Loucy (cell line): ENCODE measurements at regions not wholly inside any gene's neighbourhood (a gene's known extent, or its start where the extent isn't known, plus 50 kb on each side); places are given as distances from the start of the nearest gene placed in this dataset.

Experiments used
- H2AFZ ChIP-seq: fragments of 200-600 bp; sonication (generic); 2 replicates; pipeline ENCODE4 v1.6.0; 2016; ENCODE audit warnings: antibody characterized with exemption, mild to moderate bottlenecking, low read length, moderate library complexity
- H3F3A ChIP-seq: fragments of 200-600 bp; 2 replicates; pipeline ENCODE4 v1.6.0; 2016; ENCODE audit warnings: antibody characterized with exemption, low read depth, mild to moderate bottlenecking
- H3K27me3 ChIP-seq: fragments of 200-600 bp; sonication (generic); 2 replicates; pipeline ENCODE4 v1.6.1; 2014; ENCODE audit warnings: low read length, mild to moderate bottlenecking; ENCODE audit not compliant: insufficient read depth, poor library complexity, severe bottlenecking
- H3K36me3 ChIP-seq: fragments of 200-600 bp; sonication (generic); 2 replicates; pipeline ENCODE4 v1.6.1; 2016; ENCODE audit warnings: low read length; ENCODE audit not compliant: insufficient read depth
- H3K4me1 ChIP-seq: fragments of 200-600 bp; sonication (generic); 2 replicates; pipeline ENCODE4 v1.5.1; 2014; ENCODE audit warnings: low read length, mild to moderate bottlenecking; ENCODE audit not compliant: insufficient read depth, poor library complexity, severe bottlenecking
- H3K4me2 ChIP-seq: fragments of 200-600 bp; sonication (generic); 2 replicates; pipeline ENCODE4 v1.6.0; 2014; ENCODE audit warnings: antibody characterized with exemption, low read length, low read depth, mild to moderate bottlenecking; ENCODE audit not compliant: poor library complexity, severe bottlenecking
- H3K4me3 ChIP-seq: fragments of 200-600 bp; sonication (generic); 2 replicates; pipeline ENCODE4 v1.5.1; 2014; ENCODE audit warnings: low read length, mild to moderate bottlenecking, mixed read lengths; ENCODE audit not compliant: poor library complexity, severe bottlenecking
- H3K79me2 ChIP-seq: fragments of 200-600 bp; sonication (generic); 2 replicates; pipeline ENCODE4 v1.6.1; 2014; ENCODE audit warnings: low read length; ENCODE audit not compliant: insufficient read depth
- H3K9ac ChIP-seq: fragments of 200-600 bp; sonication (generic); 2 replicates; pipeline ENCODE4 v1.6.0; 2014; ENCODE audit warnings: mild to moderate bottlenecking, low read depth, low read length, moderate library complexity; ENCODE audit not compliant: poor library complexity, severe bottlenecking
- H3K9me2 ChIP-seq: fragments of 200-600 bp; sonication (generic); replicated peaks from 2 replicates; pipeline ENCODE4 v1.6.1; 2016; ENCODE audit warnings: low read depth, low read length, mixed read lengths
- H3K9me3 ChIP-seq: fragments of 200-600 bp; sonication (generic); 2 replicates; pipeline ENCODE4 v1.6.1; 2014; ENCODE audit warnings: mild to moderate bottlenecking, antibody characterized with exemption, low read length, low read depth; ENCODE audit not compliant: insufficient read depth
- H4K20me1 ChIP-seq: fragments of 200-600 bp; sonication (generic); 2 replicates; pipeline ENCODE4 v1.6.0; 2014; ENCODE audit warnings: antibody characterized with exemption, low read length, mild to moderate bottlenecking; ENCODE audit not compliant: insufficient read depth, poor library complexity, severe bottlenecking
- CTCF ChIP-seq: fragments of 200-600 bp; sonication (generic); conservative IDR thresholded peaks from 2 replicates; pipeline ENCODE4 v1.5.1; 2014; ENCODE audit warnings: mild to moderate bottlenecking, antibody characterized with exemption, low read length
- EZH2phosphoT487 ChIP-seq: fragments of 200-600 bp; IDR thresholded peaks from 2 replicates; pipeline ENCODE4 v1.6.1; 2018; ENCODE audit warnings: antibody characterized with exemption, mild to moderate bottlenecking, moderate library complexity, borderline replicate concordance

- no peaks in the 10 kb centered on the region for H3F3A ChIP-seq
- no peak overlapping the region for H3K4me2 ChIP-seq
- H3K9ac ChIP-seq = no peak overlapping the region
- H2AFZ ChIP-seq = no peak overlapping the region
- peaks cover 7% of the 10 kb centered on the region; the same call in 1 of the 2 replicates for H3K9me3 ChIP-seq
- no peaks in the 10 kb centered on the region for H3K79me2 ChIP-seq
- no peaks in the 10 kb centered on the region for H4K20me1 ChIP-seq
- no peaks in the 10 kb centered on the region for H3K36me3 ChIP-seq
- H3K27me3 ChIP-seq = no peaks in the 10 kb centered on the region
- TF ChIP-seq CTCF (no peak), EZH2phosphoT487 (no peak)
- peaks cover 4% of the 10 kb centered on the region for H3K4me1 ChIP-seq
- no peaks in the 10 kb centered on the region for H3K9me2 ChIP-seq
- no peak overlapping the region for H3K4me3 ChIP-seq
Measured at GRCh38 chr12:127760357-127760756, 506.6 kb upstream of the TMEM132C start.

DNA sequence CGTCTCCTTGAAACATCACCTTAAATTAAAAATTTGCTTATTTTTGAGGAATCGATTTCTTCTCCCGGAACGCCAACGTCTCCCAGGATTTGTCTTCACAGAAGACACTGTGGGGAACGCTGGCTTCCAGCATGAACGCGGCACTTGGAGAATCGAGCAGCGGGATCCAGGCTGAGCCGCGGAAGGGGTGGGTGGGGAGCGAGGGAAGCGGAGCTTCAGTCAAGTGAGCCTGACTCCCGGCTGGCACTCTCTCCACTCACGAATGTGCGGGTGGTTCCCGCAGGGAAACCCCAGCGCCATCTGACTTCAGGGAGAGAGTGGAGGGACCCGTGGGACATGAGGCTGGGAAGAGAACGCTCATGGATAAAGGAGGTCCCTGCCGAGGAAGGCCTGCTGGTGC is 506.0 kb upstream of the TMEM132C start:
- H3K36me3 ChIP-seq = no peaks in the 10 kb centered on the region
- H3K4me3 ChIP-seq = no peak overlapping the region
- peaks cover 7% of the 10 kb centered on the region; the same call in 1 of the 2 replicates for H3K9me3 ChIP-seq
- no peak overlapping the region for H3K9ac ChIP-seq
- H3K27me3 ChIP-seq = no peaks in the 10 kb centered on the region
- H3K79me2 ChIP-seq = no peaks in the 10 kb centered on the region
- H3K9me2 ChIP-seq = no peaks in the 10 kb centered on the region
- no peak for TF ChIP-seq CTCF
- TF ChIP-seq EZH2phosphoT487 = no peak
- no peak overlapping the region for H2AFZ ChIP-seq
- H3K4me1 ChIP-seq = peaks cover 4% of the 10 kb centered on the region
- no peaks in the 10 kb centered on the region for H4K20me1 ChIP-seq
- H3K4me2 ChIP-seq = no peak overlapping the region
- H3F3A ChIP-seq = no peaks in the 10 kb centered on the region

DNA sequence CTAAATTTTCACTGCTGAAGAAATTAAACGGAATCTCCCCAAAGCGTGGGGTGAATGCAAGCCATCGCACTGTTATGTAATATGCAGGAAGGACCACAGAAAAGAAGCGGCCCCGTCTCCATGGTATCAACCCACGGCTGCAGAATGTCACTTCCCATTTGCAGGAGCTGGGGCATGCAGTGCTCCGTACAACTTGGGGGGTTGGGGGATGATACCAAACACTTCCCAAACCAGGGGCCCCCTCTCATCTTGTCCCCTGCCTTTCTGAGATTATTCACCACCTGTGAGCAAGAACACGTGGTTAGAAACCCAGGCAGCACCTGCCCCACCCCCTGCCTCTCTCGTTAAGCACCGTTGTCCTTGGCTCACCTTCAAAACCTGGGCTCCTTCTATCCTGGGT is 505.1 kb upstream of the TMEM132C start:
- Histone ChIP-seq H3K9ac (no peak overlapping the region), H2AFZ (no peak overlapping the region)

More for the DNA sequence above, 505.1 kb upstream of the TMEM132C start:
- H3K27me3 ChIP-seq = no peaks in the 10 kb centered on the region
- H3K4me3 ChIP-seq = no peak overlapping the region
- H3K9me3 ChIP-seq = peaks cover 7% of the 10 kb centered on the region; the same call in 1 of the 2 replicates
- H3K36me3 ChIP-seq = no peaks in the 10 kb centered on the region
- H4K20me1 ChIP-seq = no peaks in the 10 kb centered on the region
- no peaks in the 10 kb centered on the region for H3K79me2 ChIP-seq
- H3K4me2 ChIP-seq = no peak overlapping the region
- TF ChIP-seq CTCF = no peak
- TF ChIP-seq EZH2phosphoT487 = no peak
- no peaks in the 10 kb centered on the region for H3K9me2 ChIP-seq
- H3F3A ChIP-seq = no peaks in the 10 kb centered on the region
- peaks cover 4% of the 10 kb centered on the region for H3K4me1 ChIP-seq
